Gastroesophageal sphincter (tissue), 4 donors: ENCODE measurements at regions not wholly inside any gene's neighbourhood (a gene's known extent, or its start where the extent isn't known, plus 50 kb on each side); places are given as distances from the start of the nearest gene placed in this dataset.

Experiments used
- ATAC-seq: fragments of 150-250 bp; one replicate; pipeline ENCODE4 v1.9.1; 2016; ENCODE audit warnings: mild to moderate bottlenecking, moderate library complexity
- H3K27ac ChIP-seq, 4 donors: fragments of 200-600 bp; sonication (generic) in 3 of 4; 1 replicate in 3 of 4; 2 replicates in 1 of 4; pipeline ENCODE4 v1.5.1; 2016 to 2019
- H3K27me3 ChIP-seq: fragments of 200-600 bp; sonication (generic); one replicate; pipeline ENCODE4 v1.5.1; 2019
- H3K36me3 ChIP-seq, 2 donors: fragments of 200-600 bp; sonication (generic); one replicate each; pipeline ENCODE4 v1.5.1; 2019; ENCODE audit warnings: control low read depth in 1 of 2
- H3K4me1 ChIP-seq, 3 donors: fragments of 200-600 bp; sonication (generic); 1 replicate in 2 of 3; 2 replicates in 1 of 3; pipeline ENCODE4 v1.5.1; 2016 to 2019; ENCODE audit warnings: control low read depth in 2 of 3
- H3K4me3 ChIP-seq, 2 donors: fragments of 200-600 bp; sonication (generic); one replicate each; pipeline ENCODE4 v1.5.1; 2019; ENCODE audit warnings: mild to moderate bottlenecking in 1 of 2, moderate library complexity in 1 of 2
- H3K9me3 ChIP-seq, 3 donors: fragments of 200-600 bp; sonication (generic); one replicate each; pipeline ENCODE4 v1.5.1; 2017 to 2019; ENCODE audit warnings: control low read depth in 2 of 3
- EP300 ChIP-seq: sonication (generic); formaldehyde crosslinking; IDR thresholded peaks from one replicate; pipeline ENCODE4 v1.6.1; 2017; ENCODE audit warnings: antibody characterized with exemption, mild to moderate bottlenecking
- POLR2A ChIP-seq, 2 donors: fragments of 450-650 bp; IDR thresholded peaks; one replicate each; pipeline ENCODE4 v1.6.1; 2017; ENCODE audit warnings: antibody characterized with exemption in 2 of 2, mild to moderate bottlenecking in 2 of 2, moderate library complexity in 1 of 2
- POLR2AphosphoS5 ChIP-seq: sonication (generic); formaldehyde crosslinking; IDR thresholded peaks from one replicate; pipeline ENCODE4 v1.6.1; 2017; ENCODE audit warnings: antibody characterized with exemption
- WGBS, 2 donors: methylation state at CpG; one replicate each; pipeline ENCODE4 v1.1.5; 2018; ENCODE audit warnings: low coverage in 1 of 2; 5-methylcytosine and 5-hydroxymethylcytosine counted together
- TF ChIP-seq, protein P1 (sequence below), 4 experiments: fragments of 200-600 bp in 2 of 4; fragments of 450-650 bp in 2 of 4; sonication (generic) in 1 of 4; IDR thresholded peaks; one replicate each; pipeline ENCODE4 v1.5.1; 2017 to 2019; ENCODE audit warnings: antibody characterized with exemption in 4 of 4, mild to moderate bottlenecking in 2 of 4, moderate library complexity in 2 of 4

DNA sequence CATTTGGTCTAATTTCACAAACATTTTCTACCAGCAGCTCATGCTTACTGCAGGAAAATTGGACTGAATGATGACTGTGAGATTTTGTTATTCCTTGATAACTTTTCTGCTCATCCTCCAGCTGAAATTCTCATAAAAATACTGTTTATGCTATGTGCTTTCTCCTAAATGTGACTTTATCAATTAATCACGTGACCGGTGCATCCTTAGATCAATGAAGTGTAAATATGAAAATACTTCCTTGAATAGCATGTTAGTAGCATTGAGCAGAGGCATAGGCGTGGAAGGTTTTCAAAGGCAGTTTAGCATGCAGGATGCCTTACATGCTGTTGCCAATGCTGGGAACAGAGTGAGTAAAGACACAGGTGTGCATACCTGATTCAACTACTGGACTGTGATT, 1002.5 kb downstream of the CBLN2 start:
- H3K9me3 ChIP-seq: peaks cover 0 to 17% (median 0%) of the 10 kb centered on the region in 3 donors
- TF ChIP-seq POLR2A (IDR thresholded peaks at IDR 0.05): no peak
- no peak for ATAC-seq
- no peak overlapping the region for H3K4me3 ChIP-seq
- no peaks in the 10 kb centered on the region for H3K27me3 ChIP-seq
- H3K27ac ChIP-seq: no peak overlapping the region
- no peaks in the 10 kb centered on the region for H3K36me3 ChIP-seq
- H3K4me1 ChIP-seq: no peaks in the 10 kb centered on the region
- WGBS, 2 donors: 80 to 86% methylated on average over 3 of the region's 3 CpGs

DNA sequence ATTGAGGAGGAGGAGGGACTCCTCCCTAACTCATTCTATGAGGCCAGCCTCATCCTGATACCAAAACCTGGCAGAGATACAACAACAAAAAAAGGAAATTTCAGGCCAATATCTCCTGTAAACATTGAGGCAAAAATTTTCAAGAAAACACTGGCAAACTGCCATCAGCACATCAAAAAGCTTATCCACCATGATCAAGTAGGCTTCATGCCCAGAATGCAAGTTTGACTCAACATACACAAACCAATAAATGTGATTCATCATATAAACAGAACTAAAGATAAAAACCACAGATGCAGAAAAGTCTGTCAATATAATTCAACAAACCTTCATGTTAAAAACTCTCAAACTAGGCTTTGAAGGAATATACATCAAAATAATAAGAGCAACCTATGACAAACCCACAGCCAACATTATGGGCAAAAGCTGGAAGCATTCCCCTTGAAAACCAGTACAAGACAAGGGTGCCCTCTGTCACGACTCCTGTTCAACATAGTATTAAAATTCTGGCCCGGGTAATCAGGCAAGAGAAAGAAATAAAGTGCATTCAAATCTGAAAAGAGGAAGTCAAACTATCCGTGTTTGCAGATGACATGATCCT, 1014.3 kb downstream of the CBLN2 start:
- no peaks in the 10 kb centered on the region for H3K36me3 ChIP-seq
- WGBS, 2 donors: 44 to 82% methylated on average over 2 to 3 of the region's 3 CpGs
- H3K4me1 ChIP-seq: no peaks in the 10 kb centered on the region
- TF ChIP-seq POLR2AphosphoS5 (no peak), POLR2A (IDR thresholded peaks at IDR 0.05) (no peak), EP300 (no peak)
- TF ChIP-seq, protein P1, sequence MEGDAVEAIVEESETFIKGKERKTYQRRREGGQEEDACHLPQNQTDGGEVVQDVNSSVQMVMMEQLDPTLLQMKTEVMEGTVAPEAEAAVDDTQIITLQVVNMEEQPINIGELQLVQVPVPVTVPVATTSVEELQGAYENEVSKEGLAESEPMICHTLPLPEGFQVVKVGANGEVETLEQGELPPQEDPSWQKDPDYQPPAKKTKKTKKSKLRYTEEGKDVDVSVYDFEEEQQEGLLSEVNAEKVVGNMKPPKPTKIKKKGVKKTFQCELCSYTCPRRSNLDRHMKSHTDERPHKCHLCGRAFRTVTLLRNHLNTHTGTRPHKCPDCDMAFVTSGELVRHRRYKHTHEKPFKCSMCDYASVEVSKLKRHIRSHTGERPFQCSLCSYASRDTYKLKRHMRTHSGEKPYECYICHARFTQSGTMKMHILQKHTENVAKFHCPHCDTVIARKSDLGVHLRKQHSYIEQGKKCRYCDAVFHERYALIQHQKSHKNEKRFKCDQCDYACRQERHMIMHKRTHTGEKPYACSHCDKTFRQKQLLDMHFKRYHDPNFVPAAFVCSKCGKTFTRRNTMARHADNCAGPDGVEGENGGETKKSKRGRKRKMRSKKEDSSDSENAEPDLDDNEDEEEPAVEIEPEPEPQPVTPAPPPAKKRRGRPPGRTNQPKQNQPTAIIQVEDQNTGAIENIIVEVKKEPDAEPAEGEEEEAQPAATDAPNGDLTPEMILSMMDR (IDR thresholded peaks at IDR 0.05): no peak
- no peaks in the 10 kb centered on the region for H3K27me3 ChIP-seq
- no peak overlapping the region for H3K4me3 ChIP-seq
- H3K27ac ChIP-seq: no peak overlapping the region
- ATAC-seq: no peak
- no peaks in the 10 kb centered on the region for H3K9me3 ChIP-seq

DNA sequence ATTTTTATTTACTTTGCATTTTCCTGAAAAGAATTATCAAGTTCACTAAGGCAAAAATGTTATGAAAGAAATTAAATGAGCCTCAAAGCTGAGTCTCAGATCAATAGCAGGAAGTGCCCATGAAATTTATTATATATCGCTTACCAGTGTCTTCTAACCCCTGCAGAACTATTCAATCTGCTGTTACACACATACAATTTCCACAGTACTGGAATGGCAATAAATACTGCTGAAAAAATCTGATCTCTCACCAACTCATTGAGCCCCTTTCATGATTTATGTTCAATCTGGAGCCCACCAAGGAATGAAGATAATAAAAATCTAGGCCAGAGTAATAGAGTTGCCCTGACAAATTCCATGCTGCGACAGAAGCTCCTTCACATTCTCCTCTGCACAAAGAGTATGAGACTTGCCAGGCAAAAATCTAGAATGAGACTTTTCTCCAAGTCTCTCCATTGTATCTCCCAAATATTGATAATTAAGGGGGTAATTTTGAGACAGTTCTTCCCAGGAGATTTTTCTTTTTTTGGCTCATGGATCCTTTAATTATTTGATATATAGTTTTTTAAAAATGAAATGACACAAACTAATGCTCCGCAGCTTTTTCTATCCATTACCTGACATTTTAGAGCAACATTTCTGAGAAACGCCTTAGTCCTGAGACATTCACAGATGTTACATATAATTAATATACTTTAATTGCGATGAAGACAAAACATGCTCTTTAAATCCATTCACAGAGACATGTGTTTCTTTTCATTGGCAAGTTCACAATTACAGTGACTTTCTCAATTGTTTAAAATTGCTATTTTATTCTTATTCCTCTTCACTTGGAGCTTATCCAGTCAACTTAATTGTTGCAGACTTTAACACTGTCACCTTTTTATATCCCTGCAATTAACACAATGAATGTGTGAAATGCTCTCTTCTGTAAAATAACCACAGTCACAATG, 1020.4 kb downstream of the CBLN2 start:
- TF ChIP-seq POLR2AphosphoS5 (no peak), POLR2A (IDR thresholded peaks at IDR 0.05) (no peak), EP300 (no peak)
- TF ChIP-seq, protein P1 (IDR thresholded peaks at IDR 0.05): no peak
- Histone ChIP-seq H3K27me3 (no peaks in the 10 kb centered on the region), H3K4me1 (no peaks in the 10 kb centered on the region), H3K27ac (no peak overlapping the region), H3K4me3 (no peak overlapping the region), H3K9me3 (no peaks in the 10 kb centered on the region), H3K36me3 (no peaks in the 10 kb centered on the region)
- 51 to 71% methylated on average over 5 of the region's 5 CpGs for WGBS, 2 donors
- ATAC-seq: no peak

DNA sequence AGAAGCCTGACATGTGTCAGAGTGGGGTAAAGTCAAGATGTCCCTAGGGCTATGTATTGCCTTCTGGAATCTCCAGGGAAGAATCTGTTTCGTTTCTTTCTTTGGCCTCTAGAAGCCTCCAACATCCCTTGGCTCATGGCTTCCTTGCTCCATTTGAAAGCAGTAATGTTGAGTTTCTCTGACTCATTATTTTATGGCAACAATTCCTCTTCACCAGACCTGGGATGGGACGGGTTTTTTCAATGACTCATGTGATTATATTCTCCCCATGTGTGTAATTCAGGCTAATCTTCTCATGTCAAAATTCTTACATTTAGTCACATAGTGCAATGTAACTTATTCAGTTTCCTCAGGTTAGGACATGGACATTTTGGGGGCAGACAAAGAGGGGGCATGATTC, 1038.6 kb downstream of the CBLN2 start:
- 54 to 57% methylated on average over 2 of the region's 2 CpGs for WGBS, 2 donors
- Histone ChIP-seq H3K4me1 (no peaks in the 10 kb centered on the region), H3K27me3 (no peaks in the 10 kb centered on the region), H3K4me3 (no peak overlapping the region), H3K27ac (no peak overlapping the region), H3K36me3 (no peaks in the 10 kb centered on the region), H3K9me3 (no peaks in the 10 kb centered on the region)
- ATAC-seq: no peak
- TF ChIP-seq POLR2A (IDR thresholded peaks at IDR 0.05) (no peak), EP300 (no peak), POLR2AphosphoS5 (no peak)
- TF ChIP-seq, protein P1 (IDR thresholded peaks at IDR 0.05): no peak

DNA sequence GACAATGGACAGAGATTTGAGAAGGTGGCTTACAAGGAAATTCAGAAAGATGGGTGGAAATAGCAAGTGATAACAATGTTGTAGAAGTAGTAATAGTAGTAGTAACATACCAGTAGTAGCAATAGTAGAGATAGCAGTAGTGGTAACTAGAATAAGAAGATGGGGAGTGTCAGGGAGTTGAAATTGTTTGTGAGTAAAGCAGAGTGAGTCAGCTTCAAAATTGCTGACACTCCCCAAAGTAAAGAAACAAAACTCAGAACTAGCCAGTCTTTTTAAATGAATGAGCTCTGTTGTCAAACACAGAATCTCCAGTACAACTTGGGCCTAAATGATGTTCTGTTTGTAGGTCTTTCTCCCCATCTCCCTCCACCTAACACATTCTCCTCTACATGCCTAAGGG, 1040.9 kb downstream of the CBLN2 start:
- H3K27ac ChIP-seq: no peak overlapping the region
- H3K4me1 ChIP-seq: no peaks in the 10 kb centered on the region
- TF ChIP-seq EP300 (no peak), POLR2A (IDR thresholded peaks at IDR 0.05) (no peak), POLR2AphosphoS5 (no peak)
- TF ChIP-seq, protein P1 (IDR thresholded peaks at IDR 0.05): no peak
- H3K27me3 ChIP-seq: no peaks in the 10 kb centered on the region
- H3K4me3 ChIP-seq: no peak overlapping the region
- no peak for ATAC-seq
- H3K9me3 ChIP-seq: no peaks in the 10 kb centered on the region
- H3K36me3 ChIP-seq: no peaks in the 10 kb centered on the region
